Bronchial epithelial cell (primary cell): ENCODE measurements at regions not wholly inside any gene's neighbourhood (a gene's known extent, or its start where the extent isn't known, plus 50 kb on each side); places are given as distances from the start of the nearest gene placed in this dataset.
A peak's percentile ranks its signal among the peaks of the same experiment; 100 is the strongest.

Source experiments
- DNase-seq: peaks from one replicate; pipeline ENCODE4 v3.0.0-alpha.2; 2010; ENCODE audit warnings: low read depth
- FAIRE-seq: peaks from 2 replicates; lab custom pipeline; 2011; peaks lifted over from hg19 to GRCh38; lab: Jason Lieb, UNC
- H3K27me3 ChIP-seq: 2 replicates; pipeline ENCODE4 v1.5.1; 2011; ENCODE audit warnings: low read length; ENCODE audit not compliant: control insufficient read depth, insufficient read depth
- H3K36me3 ChIP-seq: 2 replicates; pipeline ENCODE4 v1.5.1; 2011; ENCODE audit warnings: low read length; ENCODE audit not compliant: control insufficient read depth, insufficient read depth
- H3K4me3 ChIP-seq: 2 replicates; pipeline ENCODE4 v1.5.1; 2011; ENCODE audit warnings: mild to moderate bottlenecking, low read depth, low read length, control low read depth
- TF ChIP-seq, protein P1 (sequence below): IDR thresholded peaks from 2 replicates; pipeline ENCODE4 v1.5.1; 2011; ENCODE audit warnings: mild to moderate bottlenecking, moderate library complexity, low read length, control low read depth, inconsistent platforms; ENCODE audit not compliant: insufficient read depth, severe bottlenecking

DNA sequence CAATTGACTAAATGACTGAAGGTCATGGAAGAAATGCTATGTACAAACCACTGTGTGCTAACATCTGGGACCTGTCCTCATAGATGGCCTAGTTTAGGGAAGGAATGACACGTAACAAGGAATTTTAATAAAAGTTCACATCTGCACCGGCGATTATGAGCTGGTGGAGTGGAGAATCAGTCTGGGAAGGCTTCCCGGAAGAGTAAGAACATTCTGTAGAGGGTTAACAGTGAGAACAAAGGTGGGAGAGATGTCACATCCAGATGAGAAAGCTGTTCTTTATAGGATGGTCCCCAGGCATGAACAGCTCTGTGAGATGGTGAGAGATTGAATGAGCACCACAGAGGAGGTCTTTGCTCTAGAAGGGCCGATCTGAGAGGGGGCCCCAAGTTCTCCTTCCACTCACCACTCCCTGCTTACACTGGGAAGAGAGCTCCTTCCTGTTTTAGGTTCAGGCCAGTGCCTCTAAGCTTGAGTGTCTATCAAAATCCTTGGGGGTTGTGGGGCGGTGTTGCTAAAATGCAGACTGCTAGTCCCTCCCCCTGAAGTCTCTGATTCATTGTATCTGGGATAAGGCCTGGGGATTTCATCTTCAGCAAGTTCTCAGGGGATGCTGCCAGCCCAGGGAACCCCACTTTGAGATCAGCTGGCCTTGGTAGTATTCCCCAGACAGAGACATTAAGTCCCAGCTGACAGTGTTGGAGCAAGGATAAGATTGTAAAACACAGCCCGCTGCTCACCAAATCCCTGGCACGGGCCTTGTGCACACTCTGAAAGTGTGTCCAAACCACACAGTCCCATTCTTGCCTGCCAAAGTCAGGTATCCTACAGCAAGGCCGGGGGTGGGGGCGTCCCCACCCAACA lies 294.7 kb upstream of the MAF start:
- TF ChIP-seq, protein P1, sequence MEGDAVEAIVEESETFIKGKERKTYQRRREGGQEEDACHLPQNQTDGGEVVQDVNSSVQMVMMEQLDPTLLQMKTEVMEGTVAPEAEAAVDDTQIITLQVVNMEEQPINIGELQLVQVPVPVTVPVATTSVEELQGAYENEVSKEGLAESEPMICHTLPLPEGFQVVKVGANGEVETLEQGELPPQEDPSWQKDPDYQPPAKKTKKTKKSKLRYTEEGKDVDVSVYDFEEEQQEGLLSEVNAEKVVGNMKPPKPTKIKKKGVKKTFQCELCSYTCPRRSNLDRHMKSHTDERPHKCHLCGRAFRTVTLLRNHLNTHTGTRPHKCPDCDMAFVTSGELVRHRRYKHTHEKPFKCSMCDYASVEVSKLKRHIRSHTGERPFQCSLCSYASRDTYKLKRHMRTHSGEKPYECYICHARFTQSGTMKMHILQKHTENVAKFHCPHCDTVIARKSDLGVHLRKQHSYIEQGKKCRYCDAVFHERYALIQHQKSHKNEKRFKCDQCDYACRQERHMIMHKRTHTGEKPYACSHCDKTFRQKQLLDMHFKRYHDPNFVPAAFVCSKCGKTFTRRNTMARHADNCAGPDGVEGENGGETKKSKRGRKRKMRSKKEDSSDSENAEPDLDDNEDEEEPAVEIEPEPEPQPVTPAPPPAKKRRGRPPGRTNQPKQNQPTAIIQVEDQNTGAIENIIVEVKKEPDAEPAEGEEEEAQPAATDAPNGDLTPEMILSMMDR = no peak
- no peak for FAIRE-seq

DNA sequence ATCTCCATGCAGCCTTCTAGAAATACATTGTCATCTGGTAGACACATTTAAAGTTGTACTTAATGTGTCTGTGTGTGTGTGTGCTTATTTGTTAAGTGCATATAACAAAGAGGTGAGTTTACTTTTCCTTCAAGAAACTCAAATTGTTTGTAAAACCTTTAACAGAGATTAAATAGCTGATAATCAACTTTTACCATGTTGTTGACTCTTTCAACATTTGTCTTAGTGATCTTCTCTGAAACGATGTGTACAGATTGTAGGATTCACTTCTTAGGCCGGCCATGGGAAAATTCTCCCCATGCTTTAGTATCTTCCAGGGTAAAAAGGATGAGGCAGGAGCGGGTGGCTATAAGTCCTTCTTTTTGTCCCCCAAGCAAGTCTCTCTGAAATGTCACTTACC lies 292.9 kb upstream of the MAF start:
- Histone ChIP-seq H3K36me3 (no peaks in the 10 kb centered on the region), H3K27me3 (no peaks in the 10 kb centered on the region), H3K4me3 (no peak overlapping the region)
- TF ChIP-seq, protein P1 = no peak
- DNase-seq = no peak
- no peak for FAIRE-seq

More for the DNA sequence above, 294.7 kb upstream of the MAF start:
- Histone ChIP-seq H3K36me3 (no peaks in the 10 kb centered on the region), H3K27me3 (no peaks in the 10 kb centered on the region), H3K4me3 (no peak overlapping the region)
- DNase-seq = no peak

DNA sequence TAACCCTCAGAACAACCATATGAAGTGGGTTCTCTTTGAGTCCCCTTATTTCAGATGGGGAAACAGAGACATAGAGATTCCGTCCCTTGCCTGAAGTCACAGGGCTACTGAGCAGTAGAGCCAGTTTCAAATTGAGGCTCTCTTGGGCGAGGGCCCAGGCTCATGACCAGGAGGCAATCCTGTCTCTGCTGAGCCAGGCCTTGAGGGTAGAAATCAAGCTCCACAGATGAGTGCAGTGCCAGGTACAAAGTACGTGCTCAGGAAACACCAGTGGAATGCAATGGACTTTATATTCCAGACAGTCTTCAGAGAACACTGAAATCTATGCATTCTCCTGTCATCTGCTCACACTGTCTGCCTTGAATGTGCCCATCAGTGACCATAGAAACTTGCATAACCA lies 291.7 kb upstream of the MAF start:
- TF ChIP-seq, protein P1 = no peak
- DNase-seq (no peak), FAIRE-seq (peak; percentile 23)
- Histone ChIP-seq H3K27me3 (no peaks in the 10 kb centered on the region), H3K4me3 (no peak overlapping the region), H3K36me3 (no peaks in the 10 kb centered on the region)

DNA sequence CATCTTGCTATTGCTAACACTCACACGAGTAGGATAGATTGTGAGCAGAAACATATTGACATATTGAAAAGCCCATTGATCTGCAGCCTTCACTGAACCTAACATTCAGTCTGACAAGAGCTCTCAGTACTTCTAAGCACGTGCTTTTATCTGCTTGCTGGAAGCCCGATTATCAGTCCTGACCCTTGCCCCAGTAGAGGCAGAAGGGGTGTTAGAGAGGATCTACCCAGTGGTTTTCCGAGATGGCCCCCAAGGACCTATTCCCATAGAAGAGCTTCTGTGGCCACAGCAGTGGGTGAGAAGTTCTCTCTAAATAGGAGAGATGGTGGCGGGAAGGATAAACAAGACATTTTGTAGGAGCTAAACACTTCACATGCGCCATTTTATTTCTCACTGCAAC lies 290.9 kb upstream of the MAF start:
- Histone ChIP-seq H3K36me3 (no peaks in the 10 kb centered on the region), H3K4me3 (no peak overlapping the region), H3K27me3 (no peaks in the 10 kb centered on the region)
- FAIRE-seq = no peak
- no peak for DNase-seq
- TF ChIP-seq, protein P1 = no peak

DNA sequence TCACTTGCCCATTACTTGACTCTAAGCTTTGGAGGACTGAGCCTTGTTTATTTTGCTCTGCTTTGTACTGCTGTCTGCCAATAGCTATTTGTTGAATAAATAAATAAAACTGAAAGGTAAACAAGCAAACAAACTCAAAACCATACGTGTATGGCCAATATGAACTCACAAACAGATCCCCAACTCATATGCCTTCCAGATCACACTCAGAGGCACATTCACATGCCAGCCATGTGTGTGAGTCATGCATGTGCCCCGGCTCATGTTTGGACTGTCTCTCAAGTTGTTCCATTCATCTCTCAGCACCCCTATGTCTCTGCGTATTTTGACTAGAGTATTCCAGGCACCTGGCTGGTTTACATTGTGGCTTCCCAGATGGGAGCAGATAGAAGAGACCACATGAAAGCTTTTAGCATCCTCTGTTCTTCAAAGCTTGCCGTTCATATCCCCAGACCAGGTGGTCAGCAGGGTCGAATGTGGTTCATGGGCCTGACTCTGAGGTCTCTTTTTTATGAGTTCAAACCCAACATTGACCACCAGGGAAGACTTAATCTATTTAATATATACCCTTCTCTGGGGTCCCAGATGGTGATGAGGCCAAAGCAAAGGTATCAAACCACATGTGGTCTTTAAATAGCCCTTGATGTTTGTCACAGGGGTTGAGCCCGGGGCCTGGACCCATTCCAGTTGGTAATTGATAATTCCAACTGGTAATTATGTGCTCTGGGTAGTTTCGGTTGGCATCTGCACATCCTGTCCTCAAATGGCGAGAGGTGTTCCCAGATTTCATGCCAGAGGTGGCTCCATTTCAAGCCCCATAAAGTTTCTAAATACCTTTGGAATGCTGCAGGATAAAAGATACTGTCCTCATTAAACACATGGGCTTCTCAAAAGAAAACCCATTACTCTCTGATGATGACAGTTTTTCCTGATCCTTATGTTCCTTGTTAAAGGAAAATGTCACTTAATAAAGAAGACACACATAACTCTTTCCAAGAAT lies 287.3 kb upstream of the MAF start:
- FAIRE-seq (no peak), DNase-seq (peak; percentile 45)
- H3K4me3 ChIP-seq = no peak overlapping the region
- no peaks in the 10 kb centered on the region for H3K36me3 ChIP-seq
- no peaks in the 10 kb centered on the region for H3K27me3 ChIP-seq
- TF ChIP-seq, protein P1 = no peak
